ENCODE measurements at regions not wholly inside any gene's neighbourhood (a gene's known extent, or its start where the extent isn't known, plus 50 kb on each side); places are given as distances from the start of the nearest gene placed in this dataset.

DNA sequence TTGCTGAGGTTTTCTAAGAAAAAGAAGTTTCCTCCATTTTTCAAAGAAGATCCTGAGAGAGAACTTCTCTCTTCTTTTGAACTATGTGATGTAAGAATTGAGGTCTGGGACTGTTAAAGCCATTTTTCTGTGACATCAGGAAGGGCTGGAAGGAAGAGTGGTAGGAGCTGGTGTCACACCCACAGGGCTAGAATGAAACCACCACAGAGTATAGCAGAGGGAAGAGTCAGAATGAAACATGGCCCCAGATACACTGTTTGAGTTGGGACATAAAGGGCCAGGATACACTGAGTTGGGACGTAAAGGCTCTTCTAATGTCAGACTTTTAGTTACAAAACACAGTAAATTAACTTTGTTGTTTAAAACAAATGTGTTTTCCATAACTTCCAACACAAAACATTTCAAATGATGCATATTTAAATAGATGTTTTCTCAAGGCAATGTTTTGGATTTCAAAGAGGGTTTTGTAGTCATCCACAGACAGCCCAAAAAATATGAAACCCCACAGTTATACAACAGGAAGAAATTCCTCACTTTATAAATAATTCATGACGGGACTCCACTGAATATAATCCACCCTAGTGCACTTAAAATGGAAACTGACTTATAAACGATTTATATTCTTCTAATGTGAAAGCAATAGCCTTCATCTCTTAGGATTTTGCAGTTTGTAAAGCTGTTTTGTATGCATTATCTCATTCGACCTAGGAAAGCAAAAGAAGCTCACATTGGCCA, 72.5 kb downstream of the LIG4 start:
- Histone ChIP-seq H2BK120ac (ENCODE audit: low read depth, low read length, poor library complexity, severe bottlenecking) (no peak overlapping the region), H4K20me1 (ENCODE audit: control insufficient read depth, insufficient read depth, insufficient read length) (no peaks in the 10 kb centered on the region), H3K56ac (ENCODE audit: insufficient read length, low read depth, low read length) (no peak overlapping the region), H4K8ac (replicated peaks; ENCODE audit: insufficient read length, low read depth, low read length) (no peak overlapping the region), H3K9ac (ENCODE audit: extremely low read depth, insufficient read length, low read length) (no peak overlapping the region), H3K9me3 (ENCODE audit: control insufficient read depth, low read depth, low read length) (no peaks in the 10 kb centered on the region), H4K5ac (ENCODE audit: insufficient read length, low read depth, low read length) (no peak overlapping the region), H3K27ac (ENCODE audit: insufficient read length, low read depth, low read length) (no peak overlapping the region), H3K79me1 (ENCODE audit: insufficient read depth, low read depth, low read length, poor library complexity, severe bottlenecking) (no peaks in the 10 kb centered on the region), H2BK5ac (ENCODE audit: insufficient read length, low read length) (no peak overlapping the region), H3K14ac (ENCODE audit: insufficient read depth, low read length) (no peak overlapping the region), H4K91ac (ENCODE audit: insufficient read length, low read depth, low read length) (no peak overlapping the region), H3K4me1 (ENCODE audit: insufficient read depth, low read length) (no peaks in the 10 kb centered on the region), H3K4ac (ENCODE audit: low read depth, low read length) (no peak overlapping the region), H3K4me2 (ENCODE audit: insufficient read depth, insufficient read length, low read length) (no peak overlapping the region), H2BK15ac (ENCODE audit: low read depth, low read length) (no peak overlapping the region), H3K23me2 (ENCODE audit: insufficient read length, low read depth, low read length, poor library complexity, severe bottlenecking) (no peaks in the 10 kb centered on the region), H3K18ac (ENCODE audit: insufficient read length, low read depth, low read length) (no peak overlapping the region), H2BK12ac (ENCODE audit: insufficient read length, low read depth, low read length) (no peak overlapping the region), H3K27me3 (ENCODE audit: insufficient read depth, low read length) (no peaks in the 10 kb centered on the region; the same call in 1 of the 2 replicates), H2BK20ac (ENCODE audit: low read depth, low read length, poor library complexity, severe bottlenecking) (no peak overlapping the region), H2AK5ac (ENCODE audit: insufficient read length, low read length) (no peak overlapping the region), H2AFZ (ENCODE audit: low read length) (no peak overlapping the region), H3K79me2 (ENCODE audit: insufficient read depth, low read length) (no peaks in the 10 kb centered on the region), H3K23ac (ENCODE audit: insufficient read length, low read depth, low read length) (no peak overlapping the region), H3T11ph (ENCODE audit: low read length) (no peak overlapping the region)
- no CpG with 5 or more reads among the region's 4 CpGs for WGBS (ENCODE audit: extremely low coverage, insufficient read length, low lambda C conversion rate)
- no peak for DNase-seq
- H3K27ac Mint-ChIP-seq = no peak overlapping the region
- H3K4me3 Mint-ChIP-seq = no peak overlapping the region
- H3K9me3 Mint-ChIP-seq = no peaks in the 10 kb centered on the region; a peak in 1 of 5 replicates
- TF ChIP-seq, protein P1, sequence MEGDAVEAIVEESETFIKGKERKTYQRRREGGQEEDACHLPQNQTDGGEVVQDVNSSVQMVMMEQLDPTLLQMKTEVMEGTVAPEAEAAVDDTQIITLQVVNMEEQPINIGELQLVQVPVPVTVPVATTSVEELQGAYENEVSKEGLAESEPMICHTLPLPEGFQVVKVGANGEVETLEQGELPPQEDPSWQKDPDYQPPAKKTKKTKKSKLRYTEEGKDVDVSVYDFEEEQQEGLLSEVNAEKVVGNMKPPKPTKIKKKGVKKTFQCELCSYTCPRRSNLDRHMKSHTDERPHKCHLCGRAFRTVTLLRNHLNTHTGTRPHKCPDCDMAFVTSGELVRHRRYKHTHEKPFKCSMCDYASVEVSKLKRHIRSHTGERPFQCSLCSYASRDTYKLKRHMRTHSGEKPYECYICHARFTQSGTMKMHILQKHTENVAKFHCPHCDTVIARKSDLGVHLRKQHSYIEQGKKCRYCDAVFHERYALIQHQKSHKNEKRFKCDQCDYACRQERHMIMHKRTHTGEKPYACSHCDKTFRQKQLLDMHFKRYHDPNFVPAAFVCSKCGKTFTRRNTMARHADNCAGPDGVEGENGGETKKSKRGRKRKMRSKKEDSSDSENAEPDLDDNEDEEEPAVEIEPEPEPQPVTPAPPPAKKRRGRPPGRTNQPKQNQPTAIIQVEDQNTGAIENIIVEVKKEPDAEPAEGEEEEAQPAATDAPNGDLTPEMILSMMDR (conservative IDR thresholded peaks at IDR 0.05) = no peak
- H3K27me3 Mint-ChIP-seq (ENCODE audit: low read depth) = no peaks in the 10 kb centered on the region; the same call in none of the 2 replicates
- no peaks in the 10 kb centered on the region for H3K4me1 Mint-ChIP-seq
- H3K36me3 Mint-ChIP-seq (ENCODE audit: insufficient read depth in 1 of 3, low read depth in 3 of 3) = no peaks in the 10 kb centered on the region

All from H9 (cell line).